OCI-LY1 (cell line): ENCODE measurements at regions not wholly inside any gene's neighbourhood (a gene's known extent, or its start where the extent isn't known, plus 50 kb on each side); places are given as distances from the start of the nearest gene placed in this dataset.

Experiments used
- H2AFZ ChIP-seq: fragments of 200-600 bp; sonication (generic), shearing (Covaris generic); 2 replicates; pipeline ENCODE4 v1.6.0; 2014; ENCODE audit warnings: antibody characterized with exemption, mild to moderate bottlenecking, low read length
- H3F3A ChIP-seq: fragments of 200-600 bp; sonication (generic), shearing (Covaris generic); 2 replicates; pipeline ENCODE4 v1.6.0; 2014; ENCODE audit warnings: mild to moderate bottlenecking, antibody characterized with exemption, low read length, moderate library complexity; ENCODE audit not compliant: insufficient read depth
- H3K27ac ChIP-seq: fragments of 200-600 bp; sonication (generic); 2 replicates; pipeline ENCODE4 v1.5.1; 2014; ENCODE audit warnings: low read length, mixed run types, mild to moderate bottlenecking, low read depth; ENCODE audit not compliant: poor library complexity, severe bottlenecking
- H3K27me3 ChIP-seq: fragments of 200-600 bp; sonication (generic); 2 replicates; pipeline ENCODE4 v1.6.0; 2014; ENCODE audit warnings: antibody characterized with exemption, mild to moderate bottlenecking, low read length, moderate library complexity; ENCODE audit not compliant: insufficient read depth
- H3K36me3 ChIP-seq: fragments of 200-600 bp; sonication (generic); 2 replicates; pipeline ENCODE4 v1.6.1; 2014; ENCODE audit warnings: mild to moderate bottlenecking, antibody characterized with exemption, low read length, moderate library complexity, mixed read lengths; ENCODE audit not compliant: insufficient read depth
- H3K4me1 ChIP-seq: fragments of 200-600 bp; sonication (generic); 2 replicates; pipeline ENCODE4 v1.5.1; 2014; ENCODE audit warnings: mild to moderate bottlenecking, low read length, moderate library complexity; ENCODE audit not compliant: insufficient read depth, severe bottlenecking
- H3K4me2 ChIP-seq: fragments of 200-600 bp; sonication (generic), shearing (Covaris generic); 2 replicates; pipeline ENCODE4 v1.6.1; 2014; ENCODE audit warnings: low read length
- H3K4me3 ChIP-seq: fragments of 200-600 bp; sonication (generic); 2 replicates; pipeline ENCODE4 v1.5.1; 2014; ENCODE audit warnings: low read length, low read depth, mild to moderate bottlenecking, mixed read lengths; ENCODE audit not compliant: poor library complexity, severe bottlenecking
- H3K79me2 ChIP-seq: fragments of 200-600 bp; shearing (Covaris generic); 2 replicates; pipeline ENCODE4 v1.6.1; 2016; ENCODE audit warnings: mixed run types, low read length, mixed read lengths; ENCODE audit not compliant: insufficient read depth
- H3K9ac ChIP-seq: fragments of 200-600 bp; sonication (generic), shearing (Covaris generic); 2 replicates; pipeline ENCODE4 v1.6.1; 2014; ENCODE audit warnings: mild to moderate bottlenecking, low read length, mixed read lengths
- H3K9me2 ChIP-seq: fragments of 200-600 bp; sonication (generic), shearing (Covaris generic); 2 replicates; pipeline ENCODE4 v1.6.1; 2014; ENCODE audit warnings: low read depth, mild to moderate bottlenecking, low read length, mixed read lengths
- H3K9me3 ChIP-seq: fragments of 200-600 bp; shearing (Covaris generic); 2 replicates; pipeline ENCODE4 v1.6.1; 2014; ENCODE audit warnings: low read length, mixed read lengths
- H4K20me1 ChIP-seq: fragments of 200-600 bp; sonication (generic), shearing (Covaris generic); 2 replicates; pipeline ENCODE4 v1.6.0; 2016; ENCODE audit warnings: mild to moderate bottlenecking, low read length; ENCODE audit not compliant: insufficient read depth
- EZH2 ChIP-seq: fragments of 200-600 bp; sonication (generic), shearing (Covaris generic); IDR thresholded peaks from 2 replicates; pipeline ENCODE4 v1.8.0; 2017; ENCODE audit warnings: borderline replicate concordance, mixed run types, mild to moderate bottlenecking, antibody characterized with exemption, low read length, moderate library complexity, mixed read lengths
- TF ChIP-seq, protein P1 (sequence below): fragments of 200-600 bp; sonication (generic), shearing (Covaris generic); IDR thresholded peaks from 2 replicates; pipeline ENCODE4 v1.5.1; 2017; ENCODE audit warnings: mild to moderate bottlenecking, antibody characterized with exemption, low read length, moderate library complexity, mixed read lengths

- Histone ChIP-seq H3K36me3 (no peaks in the 10 kb centered on the region), H3K4me1 (no peaks in the 10 kb centered on the region), H3K4me2 (no peak overlapping the region), H3K27me3 (no peaks in the 10 kb centered on the region), H4K20me1 (no peaks in the 10 kb centered on the region), H3K27ac (no peak overlapping the region), H3F3A (no peaks in the 10 kb centered on the region), H3K9me2 (no peaks in the 10 kb centered on the region), H3K9ac (no peak overlapping the region), H3K79me2 (no peaks in the 10 kb centered on the region), H2AFZ (no peak overlapping the region), H3K4me3 (no peak overlapping the region), H3K9me3 (no peaks in the 10 kb centered on the region)
- no peak for TF ChIP-seq EZH2
- TF ChIP-seq, protein P1, sequence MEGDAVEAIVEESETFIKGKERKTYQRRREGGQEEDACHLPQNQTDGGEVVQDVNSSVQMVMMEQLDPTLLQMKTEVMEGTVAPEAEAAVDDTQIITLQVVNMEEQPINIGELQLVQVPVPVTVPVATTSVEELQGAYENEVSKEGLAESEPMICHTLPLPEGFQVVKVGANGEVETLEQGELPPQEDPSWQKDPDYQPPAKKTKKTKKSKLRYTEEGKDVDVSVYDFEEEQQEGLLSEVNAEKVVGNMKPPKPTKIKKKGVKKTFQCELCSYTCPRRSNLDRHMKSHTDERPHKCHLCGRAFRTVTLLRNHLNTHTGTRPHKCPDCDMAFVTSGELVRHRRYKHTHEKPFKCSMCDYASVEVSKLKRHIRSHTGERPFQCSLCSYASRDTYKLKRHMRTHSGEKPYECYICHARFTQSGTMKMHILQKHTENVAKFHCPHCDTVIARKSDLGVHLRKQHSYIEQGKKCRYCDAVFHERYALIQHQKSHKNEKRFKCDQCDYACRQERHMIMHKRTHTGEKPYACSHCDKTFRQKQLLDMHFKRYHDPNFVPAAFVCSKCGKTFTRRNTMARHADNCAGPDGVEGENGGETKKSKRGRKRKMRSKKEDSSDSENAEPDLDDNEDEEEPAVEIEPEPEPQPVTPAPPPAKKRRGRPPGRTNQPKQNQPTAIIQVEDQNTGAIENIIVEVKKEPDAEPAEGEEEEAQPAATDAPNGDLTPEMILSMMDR: no peak
Observed at GRCh38 chr5:159471904-159472303, 141.6 kb upstream of the IL12B start.

DNA sequence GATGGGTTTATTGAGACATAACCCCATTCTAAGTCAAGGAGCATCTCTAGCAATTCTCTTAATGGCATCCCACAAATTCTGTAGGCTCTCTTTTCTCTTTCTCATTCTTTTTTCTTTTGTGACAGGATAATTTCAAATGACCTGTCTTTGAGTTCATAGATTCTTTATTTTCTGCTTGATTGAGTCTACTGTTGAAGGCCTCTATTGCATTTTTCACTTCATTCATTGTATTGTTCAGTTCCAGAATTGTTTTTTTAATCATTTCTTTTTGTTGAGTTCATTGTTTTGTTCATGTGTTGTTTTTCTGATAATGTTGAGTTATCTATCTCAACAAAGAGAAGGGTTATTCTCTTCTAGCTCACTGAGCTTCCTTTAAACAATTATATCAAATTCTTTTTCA lies 144.7 kb upstream of the IL12B start:
- Histone ChIP-seq H3K9me2 (no peaks in the 10 kb centered on the region), H3K4me3 (no peak overlapping the region), H2AFZ (no peak overlapping the region), H3F3A (no peaks in the 10 kb centered on the region), H4K20me1 (no peaks in the 10 kb centered on the region), H3K9ac (no peak overlapping the region), H3K79me2 (no peaks in the 10 kb centered on the region), H3K27ac (no peak overlapping the region), H3K9me3 (no peaks in the 10 kb centered on the region), H3K27me3 (no peaks in the 10 kb centered on the region), H3K4me1 (no peaks in the 10 kb centered on the region), H3K36me3 (no peaks in the 10 kb centered on the region), H3K4me2 (no peak overlapping the region)
- TF ChIP-seq, protein P1: no peak
- no peak for TF ChIP-seq EZH2

DNA sequence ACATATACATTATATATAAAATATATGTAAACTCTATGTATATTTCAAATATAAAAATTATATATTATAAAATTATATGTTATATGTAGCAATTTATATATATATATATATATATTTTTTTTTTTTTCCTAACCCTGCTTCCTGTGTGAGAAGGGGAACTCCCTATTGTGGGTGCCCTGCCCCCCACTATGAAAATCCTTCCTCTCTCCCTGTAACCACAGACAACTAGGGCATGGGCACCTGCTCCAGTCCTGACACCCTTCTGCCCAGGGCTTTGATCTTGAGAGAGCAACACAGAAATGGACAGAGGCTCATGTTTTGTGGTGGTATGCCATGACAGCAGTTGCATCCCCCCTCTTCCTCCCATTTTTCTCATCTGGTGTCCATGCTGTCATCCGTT lies 148.7 kb upstream of the IL12B start:
- Histone ChIP-seq H3K79me2 (no peaks in the 10 kb centered on the region), H3K9me3 (no peaks in the 10 kb centered on the region), H4K20me1 (no peaks in the 10 kb centered on the region), H3K4me2 (no peak overlapping the region), H3K9me2 (no peaks in the 10 kb centered on the region), H2AFZ (no peak overlapping the region), H3K36me3 (no peaks in the 10 kb centered on the region), H3F3A (no peaks in the 10 kb centered on the region), H3K27me3 (no peaks in the 10 kb centered on the region), H3K27ac (no peak overlapping the region), H3K4me3 (no peak overlapping the region), H3K4me1 (no peaks in the 10 kb centered on the region), H3K9ac (no peak overlapping the region)
- TF ChIP-seq EZH2: no peak
- TF ChIP-seq, protein P1: no peak
